SU-DHL-6 (cell line): ENCODE measurements at regions not wholly inside any gene's neighbourhood (a gene's known extent, or its start where the extent isn't known, plus 50 kb on each side); places are given as distances from the start of the nearest gene placed in this dataset.
"Not testable (repeated sequence)": the region's sequence is repeated elsewhere in the genome, so short reads cannot be mapped to it uniquely, and the experiment has no call there.

Source experiments
- CTCF ChIP-seq: fragments of 200-600 bp; sonication (generic); IDR thresholded peaks from one replicate; pipeline ENCODE4 v1.5.1; 2017; ENCODE audit warnings: antibody characterized with exemption, mild to moderate bottlenecking, low read length, moderate library complexity; ENCODE audit not compliant: insufficient read depth, poor library complexity, severe bottlenecking
- EZH2phosphoT487 ChIP-seq: fragments of 200-600 bp; sonication (generic), shearing (Covaris generic); conservative IDR thresholded peaks from 2 replicates; pipeline ENCODE4 v1.6.1; 2018; ENCODE audit warnings: mild to moderate bottlenecking, antibody characterized with exemption, low read length, moderate library complexity, mixed read lengths

DNA sequence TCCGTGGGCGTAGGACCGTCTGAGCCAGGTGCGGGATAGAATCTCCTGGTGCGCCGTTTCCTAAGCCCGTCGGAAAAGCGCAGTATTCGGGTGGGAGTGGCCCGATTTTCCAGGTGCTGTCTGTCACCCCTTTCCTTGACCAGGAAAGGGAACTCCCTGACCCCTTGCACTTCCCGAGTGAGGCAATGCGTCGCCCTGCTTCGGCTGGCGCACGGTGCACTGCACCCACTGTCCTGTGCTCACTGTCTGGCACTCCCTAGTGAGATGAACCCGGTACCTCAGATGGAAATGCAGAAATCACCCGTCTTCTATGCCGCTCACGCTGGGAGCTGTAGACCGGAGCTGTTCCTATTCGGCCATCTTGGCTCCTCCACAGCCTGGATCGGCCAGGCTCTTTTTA, 74.9 kb upstream of the LIFR start:
- TF ChIP-seq CTCF, EZH2phosphoT487: not testable (repeated sequence)
